IPS-NIHi7 (cell line): ENCODE measurements at regions not wholly inside any gene's neighbourhood (a gene's known extent, or its start where the extent isn't known, plus 50 kb on each side); places are given as distances from the start of the nearest gene placed in this dataset.
"Not testable (repeated sequence)": the region's sequence is repeated elsewhere in the genome, so short reads cannot be mapped to it uniquely, and the experiment has no call there.

ENCODE experiments used
- DNase-seq: peaks from one replicate; pipeline ENCODE4 v3.0.0; 2012; ENCODE audit warnings: mixed read lengths; ENCODE audit errors: extremely low spot score

GRCh38 chr12:105481392-105482300 is 151.2 kb downstream of the C12orf75 start:
- DNase-seq = no peak

- DNase-seq = no peak
Measured at GRCh38 chr12:105482951-105483350, 152.5 kb downstream of the C12orf75 start.

- DNase-seq = no peak
Measured at GRCh38 chr12:105483691-105484090, 153.2 kb downstream of the C12orf75 start.

- DNase-seq = no peak
Measured at GRCh38 chr12:105485321-105485910, 154.9 kb downstream of the C12orf75 start.

GRCh38 chr12:105485921-105486320 is 155.4 kb downstream of the C12orf75 start:
- no peak for DNase-seq

- DNase-seq = no peak
Measured at GRCh38 chr12:105487963-105488362, 157.5 kb downstream of the C12orf75 start.

- no peak for DNase-seq
Measured at GRCh38 chr12:105492591-105493545, 162.4 kb downstream of the C12orf75 start.

- DNase-seq = no peak
Measured at GRCh38 chr12:105499205-105499604, 168.7 kb downstream of the C12orf75 start.

GRCh38 chr12:105500676-105501075 is 170.2 kb downstream of the C12orf75 start:
- DNase-seq = not testable (repeated sequence)

GRCh38 chr12:105502426-105502930 is 172.0 kb downstream of the C12orf75 start:
- peak; percentile 37 for DNase-seq

- DNase-seq = no peak
Measured at GRCh38 chr12:105503619-105504018, 173.1 kb downstream of the C12orf75 start.

- peak; percentile 51 for DNase-seq
Measured at GRCh38 chr12:105504286-105504685, 173.8 kb downstream of the C12orf75 start.

GRCh38 chr12:105506678-105507310 is 176.3 kb downstream of the C12orf75 start:
- no peak for DNase-seq

GRCh38 chr12:105507311-105508038 is 177.0 kb downstream of the C12orf75 start:
- DNase-seq = no peak

GRCh38 chr12:105508096-105508495 is 177.6 kb downstream of the C12orf75 start:
- DNase-seq = no peak

- no peak for DNase-seq
Measured at GRCh38 chr12:105510526-105510925, 180.0 kb downstream of the C12orf75 start.

- DNase-seq = not testable (repeated sequence)
Measured at GRCh38 chr12:105512861-105513260, 182.4 kb downstream of the C12orf75 start.

- DNase-seq = no peak
Measured at GRCh38 chr12:105522166-105522825, 191.8 kb downstream of the C12orf75 start.

- DNase-seq = no peak
Measured at GRCh38 chr12:105523164-105524057, 192.9 kb downstream of the C12orf75 start.
